Gastroesophageal sphincter (tissue), 4 donors: ENCODE measurements at regions not wholly inside any gene's neighbourhood (a gene's known extent, or its start where the extent isn't known, plus 50 kb on each side); places are given as distances from the start of the nearest gene placed in this dataset.

Source experiments
- ATAC-seq: fragments of 150-250 bp; one replicate; pipeline ENCODE4 v1.9.1; 2016; ENCODE audit warnings: mild to moderate bottlenecking, moderate library complexity
- H3K27ac ChIP-seq, 4 donors: fragments of 200-600 bp; sonication (generic) in 3 of 4; 1 replicate in 3 of 4; 2 replicates in 1 of 4; pipeline ENCODE4 v1.5.1; 2016 to 2019
- H3K27me3 ChIP-seq: fragments of 200-600 bp; sonication (generic); one replicate; pipeline ENCODE4 v1.5.1; 2019
- H3K36me3 ChIP-seq, 2 donors: fragments of 200-600 bp; sonication (generic); one replicate each; pipeline ENCODE4 v1.5.1; 2019; ENCODE audit warnings: control low read depth in 1 of 2
- H3K4me1 ChIP-seq, 3 donors: fragments of 200-600 bp; sonication (generic); 1 replicate in 2 of 3; 2 replicates in 1 of 3; pipeline ENCODE4 v1.5.1; 2016 to 2019; ENCODE audit warnings: control low read depth in 2 of 3
- H3K4me3 ChIP-seq, 2 donors: fragments of 200-600 bp; sonication (generic); one replicate each; pipeline ENCODE4 v1.5.1; 2019; ENCODE audit warnings: mild to moderate bottlenecking in 1 of 2, moderate library complexity in 1 of 2
- H3K9me3 ChIP-seq, 3 donors: fragments of 200-600 bp; sonication (generic); one replicate each; pipeline ENCODE4 v1.5.1; 2017 to 2019; ENCODE audit warnings: control low read depth in 2 of 3
- CTCF ChIP-seq, 4 experiments: fragments of 200-600 bp in 2 of 4; fragments of 450-650 bp in 2 of 4; sonication (generic) in 1 of 4; IDR thresholded peaks; one replicate each; pipeline ENCODE4 v1.5.1; 2017 to 2019; ENCODE audit warnings: antibody characterized with exemption in 4 of 4, mild to moderate bottlenecking in 2 of 4, moderate library complexity in 2 of 4
- EP300 ChIP-seq: sonication (generic); formaldehyde crosslinking; IDR thresholded peaks from one replicate; pipeline ENCODE4 v1.6.1; 2017; ENCODE audit warnings: antibody characterized with exemption, mild to moderate bottlenecking
- POLR2A ChIP-seq, 2 donors: fragments of 450-650 bp; IDR thresholded peaks; one replicate each; pipeline ENCODE4 v1.6.1; 2017; ENCODE audit warnings: antibody characterized with exemption in 2 of 2, mild to moderate bottlenecking in 2 of 2, moderate library complexity in 1 of 2
- POLR2AphosphoS5 ChIP-seq: sonication (generic); formaldehyde crosslinking; IDR thresholded peaks from one replicate; pipeline ENCODE4 v1.6.1; 2017; ENCODE audit warnings: antibody characterized with exemption
- WGBS, 2 donors: methylation state at CpG; one replicate each; pipeline ENCODE4 v1.1.5; 2018; ENCODE audit warnings: low coverage in 1 of 2; 5-methylcytosine and 5-hydroxymethylcytosine counted together

GRCh38 chrX:147827070-147827469 is 84.6 kb upstream of the FMR1 start:
- Histone ChIP-seq H3K4me1 (no peaks in the 10 kb centered on the region), H3K9me3 (no peaks in the 10 kb centered on the region), H3K27me3 (no peaks in the 10 kb centered on the region), H3K4me3 (no peak overlapping the region), H3K27ac (no peak overlapping the region), H3K36me3 (no peaks in the 10 kb centered on the region)
- 81 to 100% methylated on average over 2 to 3 of the region's 3 CpGs for WGBS, 2 donors
- no peak for ATAC-seq
- no peak for TF ChIP-seq EP300
- no peak for TF ChIP-seq POLR2A (IDR thresholded peaks at IDR 0.05)
- TF ChIP-seq POLR2AphosphoS5 = no peak
- TF ChIP-seq CTCF (IDR thresholded peaks at IDR 0.05) = no peak

DNA sequence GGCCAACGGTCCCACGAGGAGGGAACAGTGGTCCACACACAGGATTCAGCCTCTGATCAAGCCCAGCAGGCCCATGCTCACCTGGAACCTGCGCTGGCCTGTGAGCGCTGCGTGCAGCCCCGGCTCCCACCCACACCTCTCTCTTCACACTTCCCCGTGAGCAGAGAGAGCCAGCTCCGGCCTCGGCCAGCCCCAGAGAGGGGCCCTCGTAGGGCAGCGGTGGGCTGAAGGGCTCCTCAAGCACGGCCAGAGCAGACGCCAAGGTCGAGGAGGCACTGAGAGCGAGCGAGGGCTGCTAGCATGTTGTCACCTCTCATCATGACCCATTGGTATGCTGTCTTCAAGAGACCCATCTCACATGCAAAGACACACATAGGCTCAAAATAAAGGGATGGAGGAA is 83.0 kb upstream of the FMR1 start:
- ATAC-seq = no peak
- no peak overlapping the region for H3K27ac ChIP-seq
- no peaks in the 10 kb centered on the region for H3K4me1 ChIP-seq
- no peaks in the 10 kb centered on the region for H3K27me3 ChIP-seq
- TF ChIP-seq EP300 (no peak), CTCF (IDR thresholded peaks at IDR 0.05) (no peak), POLR2A (IDR thresholded peaks at IDR 0.05) (no peak), POLR2AphosphoS5 (no peak)
- no peaks in the 10 kb centered on the region for H3K36me3 ChIP-seq
- no peak overlapping the region for H3K4me3 ChIP-seq
- H3K9me3 ChIP-seq = no peaks in the 10 kb centered on the region
- WGBS, 2 donors = 90% methylated on average over 2 of the region's 16 CpGs; no CpG with 5 or more reads in 1 of the 2 donors

DNA sequence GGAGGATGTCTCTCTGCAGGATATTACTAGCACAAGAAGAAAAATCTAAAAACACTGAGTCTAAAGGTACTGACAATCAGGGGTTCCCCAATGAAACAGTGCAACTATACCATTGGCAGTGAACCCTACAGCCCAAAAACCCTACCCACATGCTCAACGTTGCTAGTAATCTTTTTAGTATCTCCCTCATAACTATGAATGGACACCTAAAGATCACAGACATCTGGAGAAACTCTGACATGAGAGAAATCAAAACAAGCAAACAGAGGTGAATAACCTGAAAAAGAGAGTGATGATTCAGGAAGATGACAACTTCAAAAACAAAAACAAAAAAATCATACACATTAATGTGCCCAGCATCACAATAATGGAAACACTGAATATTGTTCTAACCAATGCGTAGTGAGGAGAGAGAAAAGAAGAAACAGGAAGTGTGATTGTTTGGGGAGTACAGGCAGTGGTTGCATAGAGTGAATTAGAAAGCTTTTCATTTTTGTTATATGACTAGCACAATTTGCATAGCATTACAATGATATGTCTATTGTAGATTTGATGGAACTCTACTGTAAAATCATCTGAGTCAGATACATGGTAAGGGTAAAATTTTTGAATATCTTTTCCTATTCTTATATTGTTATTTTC is 78.9 kb upstream of the FMR1 start:
- ATAC-seq = no peak
- 25 to 42% methylated on average over 1 of the region's 2 CpGs for WGBS, 2 donors

GRCh38 chrX:147838465-147839131 is 73.1 kb upstream of the FMR1 start:
- TF ChIP-seq EP300 = no peak
- no peak for TF ChIP-seq CTCF (IDR thresholded peaks at IDR 0.05)
- TF ChIP-seq POLR2AphosphoS5 = no peak
- TF ChIP-seq POLR2A (IDR thresholded peaks at IDR 0.05) = no peak
- WGBS, 2 donors = 21 to 61% methylated on average over 1 of the region's 1 CpG

More for the DNA sequence above, 78.9 kb upstream of the FMR1 start:
- no peaks in the 10 kb centered on the region for H3K4me1 ChIP-seq
- no peaks in the 10 kb centered on the region for H3K27me3 ChIP-seq
- H3K9me3 ChIP-seq = no peaks in the 10 kb centered on the region
- H3K27ac ChIP-seq = no peak overlapping the region
- no peak overlapping the region for H3K4me3 ChIP-seq
- H3K36me3 ChIP-seq = no peaks in the 10 kb centered on the region
- TF ChIP-seq CTCF (IDR thresholded peaks at IDR 0.05) (no peak), POLR2AphosphoS5 (no peak), POLR2A (IDR thresholded peaks at IDR 0.05) (no peak), EP300 (no peak)

DNA sequence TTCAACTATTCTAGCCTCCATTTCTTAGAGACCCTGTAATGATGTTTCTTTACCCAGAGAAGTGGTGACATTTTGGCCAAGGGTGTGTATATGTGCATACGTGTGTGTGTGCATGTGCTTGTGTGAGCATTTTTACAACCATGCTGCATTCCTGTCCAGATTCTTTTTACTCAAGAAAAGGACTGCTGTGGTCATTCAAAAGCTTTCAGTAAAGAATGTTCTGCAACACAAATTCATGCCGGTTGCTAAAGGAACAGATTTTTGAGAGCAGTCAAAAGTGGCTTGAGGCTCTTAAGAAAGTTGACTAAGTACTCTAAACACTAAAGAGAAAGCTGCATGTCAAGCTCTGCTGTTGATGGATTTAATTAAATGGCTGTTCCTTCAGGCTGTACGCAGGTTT is 65.0 kb upstream of the FMR1 start:
- no peak for ATAC-seq
- no peaks in the 10 kb centered on the region for H3K9me3 ChIP-seq
- H3K4me3 ChIP-seq = no peak overlapping the region
- H3K27me3 ChIP-seq = no peaks in the 10 kb centered on the region
- no peaks in the 10 kb centered on the region for H3K36me3 ChIP-seq
- WGBS, 2 donors = 50 to 76% methylated on average over 2 to 3 of the region's 3 CpGs
- H3K4me1 ChIP-seq = no peaks in the 10 kb centered on the region
- TF ChIP-seq CTCF (IDR thresholded peaks at IDR 0.05) (no peak), EP300 (no peak), POLR2AphosphoS5 (no peak), POLR2A (IDR thresholded peaks at IDR 0.05) (no peak)
- no peak overlapping the region for H3K27ac ChIP-seq

More at GRCh38 chrX:147838465-147839131, 73.1 kb upstream of the FMR1 start:
- no peak overlapping the region for H3K4me3 ChIP-seq
- H3K27me3 ChIP-seq = no peaks in the 10 kb centered on the region
- H3K36me3 ChIP-seq = no peaks in the 10 kb centered on the region
- H3K27ac ChIP-seq = no peak overlapping the region
- H3K4me1 ChIP-seq = no peaks in the 10 kb centered on the region
- H3K9me3 ChIP-seq = no peaks in the 10 kb centered on the region
- ATAC-seq = no peak
